IMR-90 (cell line): ENCODE measurements at regions not wholly inside any gene's neighbourhood (a gene's known extent, or its start where the extent isn't known, plus 50 kb on each side); places are given as distances from the start of the nearest gene placed in this dataset.

Experiments
- ATAC-seq: fragments of 200-7000 bp; cut with Tn5 transposase; 2 replicates; pipeline ENCODE4 v1.9.1; 2020; ENCODE audit warnings: low read depth, mild to moderate bottlenecking, moderate library complexity
- BruUV-seq: library from RNA; stranded (reverse); fragments of 400-500 nt; replicated peaks from 2 replicates; lab custom pipeline; 2021; lab: Mats Ljungman, UMichigan
- CTCF ChIA-PET: fragments of 300-600 bp; formaldehyde crosslinking; extraction: SDS; loops from one replicate; lab custom pipeline; 2021; ENCODE audit warnings: antibody characterized with exemption; lab: Yijun Ruan, JAX
- POLR2A ChIA-PET: fragments of 300-600 bp; sonication (Branson Sonifier 250); formaldehyde crosslinking; loops from one replicate; lab custom pipeline; 2022; ENCODE audit warnings: antibody characterized with exemption; ENCODE audit not compliant: unreplicated experiment; lab: Charles Lee
- DNase-seq: peaks from one replicate; pipeline ENCODE4 v3.0.0; 2013
- H2AFZ ChIP-seq: replicated peaks from 2 replicates; pipeline ENCODE3; 2013; ENCODE audit warnings: low read length, mild to moderate bottlenecking; ENCODE audit not compliant: poor library complexity
- H2AK5ac ChIP-seq: 2 replicates; pipeline ENCODE4 v1.6.1; 2013; ENCODE audit warnings: low read depth, low read length, inconsistent platforms
- H2AK9ac ChIP-seq: replicated peaks from 2 replicates; pipeline ENCODE3; 2013; ENCODE audit warnings: mild to moderate bottlenecking, low read depth, low read length, moderate library complexity; ENCODE audit not compliant: poor library complexity
- H2BK120ac ChIP-seq: 2 replicates; pipeline ENCODE4 v1.6.1; 2013; ENCODE audit warnings: low read depth, low read length, inconsistent platforms
- H2BK15ac ChIP-seq: 3 replicates; pipeline ENCODE4 v1.6.1; 2013; ENCODE audit warnings: low read depth, low read length, inconsistent platforms
- H2BK20ac ChIP-seq: 2 replicates; pipeline ENCODE4 v1.6.1; 2013; ENCODE audit warnings: low read depth, mild to moderate bottlenecking, inconsistent platforms, low read length, moderate library complexity
- H2BK5ac ChIP-seq: 2 replicates; pipeline ENCODE4 v1.6.1; 2013; ENCODE audit warnings: mild to moderate bottlenecking, low read depth, low read length, inconsistent platforms; ENCODE audit not compliant: poor library complexity, severe bottlenecking
- H3K14ac ChIP-seq: replicated peaks from 2 replicates; pipeline ENCODE4 v1.6.1; 2013; ENCODE audit warnings: low read depth, low read length, inconsistent platforms
- H3K18ac ChIP-seq: 2 replicates; pipeline ENCODE4 v1.6.1; 2013; ENCODE audit warnings: low read depth, low read length, control low read depth
- H3K23ac ChIP-seq: 2 replicates; pipeline ENCODE4 v1.6.1; 2013; ENCODE audit warnings: low read depth, low read length, inconsistent platforms
- H3K27ac ChIP-seq: 2 replicates; pipeline ENCODE4 v1.5.1; 2013; ENCODE audit warnings: mild to moderate bottlenecking, control low read depth, low read length; ENCODE audit not compliant: insufficient read depth
- H3K27me3 ChIP-seq: 2 replicates; pipeline ENCODE4 v1.6.1; 2013; ENCODE audit warnings: low read length; ENCODE audit not compliant: control insufficient read depth, insufficient read depth
- H3K36me3 ChIP-seq: 2 replicates; pipeline ENCODE4 v1.6.1; 2013; ENCODE audit warnings: low read length, mixed read lengths; ENCODE audit not compliant: control insufficient read depth, insufficient read depth
- H3K4ac ChIP-seq: 2 replicates; pipeline ENCODE4 v1.6.1; 2013; ENCODE audit warnings: low read depth, low read length, inconsistent platforms
- H3K4me1 ChIP-seq: 2 replicates; pipeline ENCODE4 v1.6.1; 2013; ENCODE audit warnings: low read length, mixed read lengths; ENCODE audit not compliant: control insufficient read depth, insufficient read depth
- H3K4me2 ChIP-seq: 2 replicates; pipeline ENCODE4 v1.6.1; 2013; ENCODE audit warnings: low read depth, mild to moderate bottlenecking, control low read depth, low read length, moderate library complexity
- H3K4me3 ChIP-seq: 2 replicates; pipeline ENCODE4 v1.5.1; 2013; ENCODE audit warnings: low read depth, mild to moderate bottlenecking, control low read depth, low read length, moderate library complexity; ENCODE audit not compliant: insufficient read depth
- H3K56ac ChIP-seq: 2 replicates; pipeline ENCODE4 v1.6.1; 2013; ENCODE audit warnings: low read length, inconsistent platforms; ENCODE audit not compliant: insufficient read depth; ENCODE audit errors: extremely low read depth
- H3K79me1 ChIP-seq, 2 experiments: 2 replicates each; pipeline ENCODE4 v1.6.1; 2013; ENCODE audit warnings: low read length in 2 of 2, inconsistent platforms in 1 of 2, low read depth in 1 of 2
- H3K9ac ChIP-seq: 2 replicates; pipeline ENCODE4 v1.6.1; 2013; ENCODE audit warnings: low read depth, low read length, control low read depth
- H3K9me1 ChIP-seq: 2 replicates; pipeline ENCODE4 v1.6.1; 2013; ENCODE audit warnings: low read length, inconsistent platforms; ENCODE audit not compliant: insufficient read depth
- H3K9me3 ChIP-seq: 2 replicates; pipeline ENCODE4 v1.6.1; 2013; ENCODE audit warnings: low read length; ENCODE audit not compliant: control insufficient read depth, insufficient read depth
- H4K20me1 ChIP-seq: 2 replicates; pipeline ENCODE4 v1.6.1; 2013; ENCODE audit warnings: low read length, inconsistent platforms; ENCODE audit not compliant: insufficient read depth
- H4K5ac ChIP-seq: 2 replicates; pipeline ENCODE4 v1.6.1; 2013; ENCODE audit warnings: mild to moderate bottlenecking, low read depth, low read length, control low read depth
- H4K8ac ChIP-seq, 2 experiments: 2 replicates each; pipeline ENCODE4 v1.6.1; 2013; ENCODE audit warnings: low read depth in 2 of 2, low read length in 2 of 2, control low read depth in 1 of 2, inconsistent platforms in 1 of 2
- H4K91ac ChIP-seq: 2 replicates; pipeline ENCODE4 v1.6.1; 2013; ENCODE audit warnings: low read depth, low read length, inconsistent platforms; ENCODE audit not compliant: insufficient read depth
- CEBPB ChIP-seq: IDR thresholded peaks from 2 replicates; pipeline ENCODE4 v1.6.1; 2012; ENCODE audit warnings: low read depth, low read length, improper control_type of control experiment
- CHD1 ChIP-seq: IDR thresholded peaks from 2 replicates; pipeline ENCODE4 v1.6.1; 2012; ENCODE audit warnings: low read depth, low read length, improper control_type of control experiment
- CTCF ChIP-seq: conservative IDR thresholded peaks from 2 replicates; pipeline ENCODE4 v1.5.1; 2012; ENCODE audit warnings: mild to moderate bottlenecking, low read depth, low read length, improper control_type of control experiment
- ELK1 ChIP-seq: fragments of 150-350 bp; IDR thresholded peaks from 2 replicates; pipeline ENCODE4 v1.6.1; 2016; ENCODE audit warnings: low read depth, mild to moderate bottlenecking, low read length, moderate library complexity, borderline replicate concordance
- FOS ChIP-seq: fragments of 150-350 bp; IDR thresholded peaks from 2 replicates; pipeline ENCODE4 v1.6.1; 2016; ENCODE audit warnings: low read depth, low read length
- MAFK ChIP-seq: IDR thresholded peaks from 2 replicates; pipeline ENCODE4 v1.6.1; 2012; ENCODE audit warnings: low read depth, low read length, improper control_type of control experiment
- MAZ ChIP-seq: IDR thresholded peaks from 2 replicates; pipeline ENCODE4 v1.6.1; 2012; ENCODE audit warnings: low read depth, mild to moderate bottlenecking, low read length, improper control_type of control experiment, moderate library complexity, borderline replicate concordance
- MXI1 ChIP-seq: IDR thresholded peaks from 2 replicates; pipeline ENCODE4 v1.6.1; 2012; ENCODE audit warnings: low read depth, mild to moderate bottlenecking, low read length, moderate library complexity, borderline replicate concordance
- NFE2L2 ChIP-seq: fragments of 150-350 bp; IDR thresholded peaks from 2 replicates; pipeline ENCODE4 v1.6.1; 2016; ENCODE audit warnings: low read depth, mild to moderate bottlenecking, low read length
- POLR2A ChIP-seq: IDR thresholded peaks from 2 replicates; pipeline ENCODE4 v1.6.1; 2012; ENCODE audit warnings: mild to moderate bottlenecking, low read depth, low read length
- RAD21 ChIP-seq: IDR thresholded peaks from 2 replicates; pipeline ENCODE4 v1.6.1; 2012; ENCODE audit warnings: low read length, improper control_type of control experiment
- RCOR1 ChIP-seq: IDR thresholded peaks from 2 replicates; pipeline ENCODE4 v1.6.1; 2012; ENCODE audit warnings: mild to moderate bottlenecking, low read length, improper control_type of control experiment; ENCODE audit not compliant: insufficient replicate concordance
- RFX5 ChIP-seq: IDR thresholded peaks from 2 replicates; pipeline ENCODE4 v1.8.0; 2012; ENCODE audit warnings: low read depth, mild to moderate bottlenecking, low read length, moderate library complexity
- USF2 ChIP-seq: fragments of 150-350 bp; IDR thresholded peaks from 2 replicates; pipeline ENCODE4 v1.6.1; 2017; ENCODE audit warnings: mild to moderate bottlenecking, antibody characterized with exemption, low read length, low read depth
- dilution Hi-C: fragments of 300-500 bp; cut with HindIII; formaldehyde crosslinking; loops from one replicate; pipeline ENCODE4 v1.14.3; 2018; ENCODE audit warnings: low sequenced_read_pairs; ENCODE audit not compliant: unreplicated experiment
- in situ Hi-C: fragments of 300-500 bp; cut with MboI; formaldehyde crosslinking; loops from 3 replicates; pipeline ENCODE4 v1.14.3; 2019; ENCODE audit warnings: low sequenced_read_pairs, inconsistent platforms, mixed read lengths
- intact Hi-C: fragments of 100-400 bp; cut with micrococcal nuclease; formaldehyde crosslinking; loops from 2 replicates; pipeline ENCODE4 v1.10.0; 2022

GRCh38 chr5:129177451-129177850 lies 82.9 kb downstream of the ISOC1 start:
- CTCF ChIA-PET, result interaction anchor here (0.6 kb wide), 1 partner anchor 96 kb away, joined by 3 read pairs; no protein-coding TSS in a partner anchor

More at GRCh38 chr5:129177451-129177850, 82.9 kb downstream of the ISOC1 start:
- Histone ChIP-seq H3K18ac (no peak overlapping the region), H3K4me1 (no peaks in the 10 kb centered on the region), H2BK20ac (no peak overlapping the region), H3K27ac (no peak overlapping the region), H3K9me1 (no peaks in the 10 kb centered on the region), H4K91ac (no peak overlapping the region), H2AK5ac (no peak overlapping the region), H3K9me3 (no peaks in the 10 kb centered on the region), H4K5ac (no peak overlapping the region), H3K79me1 (no peaks in the 10 kb centered on the region), H3K23ac (no peak overlapping the region), H3K4ac (no peak overlapping the region), H2BK5ac (no peak overlapping the region), H4K8ac (no peak overlapping the region), H2AFZ (no peak overlapping the region), H4K20me1 (no peaks in the 10 kb centered on the region), H3K36me3 (no peaks in the 10 kb centered on the region), H3K56ac (no peak overlapping the region), H3K4me3 (no peak overlapping the region), H3K27me3 (no peaks in the 10 kb centered on the region), H2AK9ac (no peak overlapping the region), H3K9ac (no peak overlapping the region), H3K4me2 (no peak overlapping the region), H2BK15ac (no peak overlapping the region), H3K14ac (no peak overlapping the region), H2BK120ac (no peak overlapping the region)
- in situ Hi-C loops, result no loop called here
- ATAC-seq (no peak), DNase-seq (no peak)
- TF ChIP-seq CHD1 (no peak), CEBPB (no peak), RCOR1 (no peak), CTCF (no peak), ELK1 (no peak), MAFK (no peak), RFX5 (no peak), NFE2L2 (no peak), FOS (no peak), MAZ (no peak), POLR2A (no peak), USF2 (no peak), MXI1 (no peak), RAD21 (no peak)
- no TSS peak for BruUV-seq
- POLR2A ChIA-PET, result no interaction called here
- intact Hi-C loops, result no loop called here
- dilution Hi-C loops, result no loop called here
